Astrocyte (in vitro differentiated cells and primary cell): ENCODE measurements at regions not wholly inside any gene's neighbourhood (a gene's known extent, or its start where the extent isn't known, plus 50 kb on each side); places are given as distances from the start of the nearest gene placed in this dataset.
A peak's percentile ranks its signal among the peaks of the same experiment; 100 is the strongest.

Experiments
- DNase-seq: peaks from one replicate; pipeline ENCODE4 v3.0.0-alpha.2; 2010; ENCODE audit warnings: low read depth
- FAIRE-seq: peaks from 2 replicates; lab custom pipeline; 2011; peaks lifted over from hg19 to GRCh38; lab: Jason Lieb, UNC
- H2AFZ ChIP-seq: 2 replicates; pipeline ENCODE4 v1.6.0; 2012; ENCODE audit warnings: low read depth, low read length, inconsistent platforms
- H3K27ac ChIP-seq: 2 replicates; pipeline ENCODE4 v1.5.1; 2011; ENCODE audit warnings: low read depth, low read length, inconsistent platforms
- H3K27me3 ChIP-seq: 2 replicates; pipeline ENCODE4 v1.6.0; 2011; ENCODE audit warnings: low read length, inconsistent platforms; ENCODE audit not compliant: insufficient read depth
- H3K36me3 ChIP-seq: 2 replicates; pipeline ENCODE4 v1.5.1; 2011; ENCODE audit warnings: low read length, inconsistent platforms; ENCODE audit not compliant: insufficient read depth
- H3K4me1 ChIP-seq: 2 replicates; pipeline ENCODE4 v1.5.1; 2011; ENCODE audit warnings: low read length, inconsistent platforms; ENCODE audit not compliant: insufficient read depth
- H3K4me2 ChIP-seq: 2 replicates; pipeline ENCODE4 v1.6.0; 2012; ENCODE audit warnings: low read length, inconsistent platforms
- H3K4me3 ChIP-seq: 2 replicates; pipeline ENCODE4 v1.5.1; 2011; ENCODE audit warnings: low read depth, mild to moderate bottlenecking, low read length, inconsistent platforms; ENCODE audit not compliant: insufficient read depth
- H3K79me2 ChIP-seq: 2 replicates; pipeline ENCODE4 v1.6.0; 2012; ENCODE audit warnings: mild to moderate bottlenecking, low read length, inconsistent platforms; ENCODE audit not compliant: insufficient read depth
- H3K9ac ChIP-seq: 2 replicates; pipeline ENCODE4 v1.6.0; 2012; ENCODE audit warnings: mild to moderate bottlenecking, low read length, inconsistent platforms
- H3K9me3 ChIP-seq: 2 replicates; pipeline ENCODE4 v1.5.1; 2012; ENCODE audit warnings: low read depth, mild to moderate bottlenecking, low read length, inconsistent platforms; ENCODE audit not compliant: insufficient read depth
- H4K20me1 ChIP-seq: 2 replicates; pipeline ENCODE4 v1.6.0; 2012; ENCODE audit warnings: low read length, inconsistent platforms; ENCODE audit not compliant: insufficient read depth
- H3K27ac Mint-ChIP-seq: one replicate; pipeline ENCODE4 v1.8.0; 2021; ENCODE audit warnings: mild to moderate bottlenecking, mixed read lengths; ENCODE audit not compliant: unreplicated experiment
- H3K27me3 Mint-ChIP-seq: one replicate; pipeline ENCODE4 v1.8.0; 2021; ENCODE audit warnings: low read depth, mixed read lengths; ENCODE audit not compliant: unreplicated experiment
- H3K36me3 Mint-ChIP-seq: one replicate; pipeline ENCODE4 v1.8.0; 2021; ENCODE audit warnings: low read depth, mixed read lengths; ENCODE audit not compliant: unreplicated experiment
- H3K4me1 Mint-ChIP-seq: one replicate; pipeline ENCODE4 v1.8.0; 2021; ENCODE audit warnings: low read depth, mixed read lengths; ENCODE audit not compliant: unreplicated experiment
- H3K4me3 Mint-ChIP-seq: one replicate; pipeline ENCODE4 v1.8.0; 2021; ENCODE audit warnings: mild to moderate bottlenecking, moderate library complexity, mixed read lengths; ENCODE audit not compliant: unreplicated experiment
- H3K9me3 Mint-ChIP-seq: one replicate; pipeline ENCODE4 v1.8.0; 2021; ENCODE audit warnings: mild to moderate bottlenecking, mixed read lengths; ENCODE audit not compliant: unreplicated experiment
- CTCF ChIP-seq: IDR thresholded peaks from 2 replicates; pipeline ENCODE4 v1.5.1; 2011; ENCODE audit warnings: low read depth, mild to moderate bottlenecking, inconsistent platforms, low read length, moderate library complexity; ENCODE audit not compliant: insufficient read depth
- EZH2 ChIP-seq: IDR thresholded peaks from 2 replicates; pipeline ENCODE4 v1.6.1; 2012; ENCODE audit warnings: mild to moderate bottlenecking, low read length, inconsistent platforms; ENCODE audit not compliant: insufficient read depth

DNA sequence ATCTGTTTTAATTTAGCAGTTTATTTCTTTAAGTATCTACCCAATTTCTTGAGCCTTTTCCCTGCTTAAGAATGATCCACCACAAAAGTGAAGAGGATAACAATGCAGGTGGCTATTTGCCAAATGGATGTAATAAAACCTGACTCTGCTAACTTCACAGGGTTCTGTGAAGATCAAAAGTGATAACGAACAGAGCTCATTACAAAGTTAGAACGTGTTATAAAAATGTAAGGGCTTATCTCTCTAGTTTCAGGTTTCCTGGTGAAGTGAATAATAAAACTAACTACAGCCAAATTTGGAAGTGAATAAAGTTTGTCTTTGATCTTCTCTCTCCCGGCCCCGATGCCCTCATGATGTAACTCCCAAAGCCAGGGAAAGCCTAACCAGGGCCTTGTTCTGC is 497.9 kb downstream of the SMARCA1 start:
- no peak overlapping the region for H3K27ac ChIP-seq
- DNase-seq (no peak), FAIRE-seq (peak; percentile 59)
- no peaks in the 10 kb centered on the region for H4K20me1 ChIP-seq
- TF ChIP-seq CTCF: no peak
- TF ChIP-seq EZH2: no peak
- Mint-ChIP-seq H3K27me3 (no peaks in the 10 kb centered on the region), H3K9me3 (no peaks in the 10 kb centered on the region), H3K36me3 (no peaks in the 10 kb centered on the region), H3K4me3 (no peak overlapping the region), H3K4me1 (no peaks in the 10 kb centered on the region), H3K27ac (no peak overlapping the region)
- no peak overlapping the region for H3K4me2 ChIP-seq
- no peaks in the 10 kb centered on the region for H3K27me3 ChIP-seq
- H3K9ac ChIP-seq: no peak overlapping the region
- H3K79me2 ChIP-seq: no peaks in the 10 kb centered on the region
- H2AFZ ChIP-seq: no peak overlapping the region
- H3K4me3 ChIP-seq: no peak overlapping the region
- no peaks in the 10 kb centered on the region for H3K36me3 ChIP-seq
- no peaks in the 10 kb centered on the region for H3K4me1 ChIP-seq
- no peaks in the 10 kb centered on the region for H3K9me3 ChIP-seq

- H3K27me3 Mint-ChIP-seq: no peaks in the 10 kb centered on the region
- no peak overlapping the region for H3K27ac Mint-ChIP-seq
- H3K4me3 Mint-ChIP-seq: no peak overlapping the region
- H3K36me3 Mint-ChIP-seq: no peaks in the 10 kb centered on the region
- no peak overlapping the region for H3K4me3 ChIP-seq
- no peaks in the 10 kb centered on the region for H3K4me1 Mint-ChIP-seq
- DNase-seq (no peak), FAIRE-seq (no peak)
- no peaks in the 10 kb centered on the region for H3K9me3 Mint-ChIP-seq
- no peak overlapping the region for H3K4me2 ChIP-seq
- H3K4me1 ChIP-seq: no peaks in the 10 kb centered on the region
- H3K36me3 ChIP-seq: no peaks in the 10 kb centered on the region
- H3K79me2 ChIP-seq: no peaks in the 10 kb centered on the region
- no peak overlapping the region for H3K9ac ChIP-seq
- H4K20me1 ChIP-seq: no peaks in the 10 kb centered on the region
- H2AFZ ChIP-seq: no peak overlapping the region
- H3K9me3 ChIP-seq: no peaks in the 10 kb centered on the region
- TF ChIP-seq CTCF (no peak), EZH2 (no peak)
- H3K27me3 ChIP-seq: no peaks in the 10 kb centered on the region
- H3K27ac ChIP-seq: no peak overlapping the region
These were observed 503.9 kb downstream of the SMARCA1 start for GRCh38 chrX:129019412-129019811.

GRCh38 chrX:129015381-129015780 is 507.9 kb downstream of the SMARCA1 start:
- no peaks in the 10 kb centered on the region for H4K20me1 ChIP-seq
- H3K27ac ChIP-seq: no peak overlapping the region
- H3K4me1 ChIP-seq: no peaks in the 10 kb centered on the region
- H3K36me3 ChIP-seq: no peaks in the 10 kb centered on the region
- H3K4me3 Mint-ChIP-seq: no peak overlapping the region
- H3K27ac Mint-ChIP-seq: no peak overlapping the region
- H3K4me3 ChIP-seq: no peak overlapping the region
- H3K9ac ChIP-seq: no peak overlapping the region
- no peak overlapping the region for H2AFZ ChIP-seq
- H3K4me1 Mint-ChIP-seq: no peaks in the 10 kb centered on the region
- DNase-seq (no peak), FAIRE-seq (no peak)
- no peaks in the 10 kb centered on the region for H3K36me3 Mint-ChIP-seq
- no peaks in the 10 kb centered on the region for H3K27me3 ChIP-seq
- no peaks in the 10 kb centered on the region for H3K27me3 Mint-ChIP-seq
- TF ChIP-seq EZH2 (no peak), CTCF (no peak)
- no peaks in the 10 kb centered on the region for H3K79me2 ChIP-seq
- H3K9me3 Mint-ChIP-seq: no peaks in the 10 kb centered on the region
- H3K9me3 ChIP-seq: no peaks in the 10 kb centered on the region
- no peak overlapping the region for H3K4me2 ChIP-seq
